8988T (cell line): ENCODE measurements at regions not wholly inside any gene's neighbourhood (a gene's known extent, or its start where the extent isn't known, plus 50 kb on each side); places are given as distances from the start of the nearest gene placed in this dataset.

Experiments
- DNase-seq: peaks from one replicate; pipeline ENCODE4 v3.0.0; 2011

DNA sequence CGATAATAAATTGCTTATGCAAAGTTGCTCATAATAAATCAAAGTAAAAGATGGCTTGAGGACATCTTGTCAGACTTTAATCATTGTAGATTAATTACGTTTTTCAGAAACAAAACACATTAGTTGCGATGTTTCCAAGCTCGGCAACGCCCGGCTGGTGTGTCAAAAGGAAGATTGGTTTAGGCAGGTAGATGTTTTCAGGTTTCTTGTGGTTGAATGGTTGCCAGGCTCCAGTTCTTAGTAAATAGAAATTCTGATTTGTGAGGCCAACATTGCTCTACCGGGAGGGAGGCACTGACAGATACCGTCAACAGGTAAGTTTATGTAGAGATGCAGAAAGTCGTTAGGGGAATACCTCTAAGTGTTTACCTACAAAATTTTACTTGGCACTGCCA is 280.3 kb downstream of the NPR3 start:
- no peak for DNase-seq

GRCh38 chr5:32996336-32996735 is 285.2 kb downstream of the NPR3 start:
- DNase-seq = no peak

DNA sequence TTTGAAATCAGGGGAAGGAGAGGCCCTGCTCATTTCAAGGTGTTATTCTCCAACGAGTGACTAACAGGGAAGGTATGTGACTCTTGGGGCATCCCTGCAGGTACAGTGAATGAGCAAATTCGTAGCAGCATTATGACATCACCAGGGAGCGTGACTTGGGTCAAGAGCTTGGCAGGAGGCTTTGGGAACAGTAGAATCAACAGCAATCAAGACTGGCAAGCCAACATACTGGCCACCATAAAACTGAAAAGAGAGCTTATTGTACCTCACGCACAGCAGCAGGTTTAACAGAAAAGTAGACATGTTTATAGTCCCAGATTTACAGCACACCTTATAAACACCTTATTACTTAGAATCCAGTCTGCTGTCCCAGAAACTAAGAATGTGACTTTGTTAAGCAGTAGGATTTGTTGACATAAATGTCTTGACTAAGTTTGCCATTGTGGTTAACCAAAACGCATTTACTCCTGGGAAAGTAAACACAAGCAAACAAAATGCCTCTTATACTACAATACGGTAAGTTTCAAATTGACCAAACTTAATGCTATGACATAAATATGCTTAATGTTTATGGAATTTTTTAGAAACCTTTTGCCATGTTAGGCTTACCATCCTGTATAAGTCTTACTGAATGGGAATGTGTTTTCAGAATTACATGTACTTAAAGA is 297.8 kb downstream of the NPR3 start:
- no peak for DNase-seq

GRCh38 chr5:33010846-33011245 is 299.7 kb downstream of the NPR3 start:
- no peak for DNase-seq

DNA sequence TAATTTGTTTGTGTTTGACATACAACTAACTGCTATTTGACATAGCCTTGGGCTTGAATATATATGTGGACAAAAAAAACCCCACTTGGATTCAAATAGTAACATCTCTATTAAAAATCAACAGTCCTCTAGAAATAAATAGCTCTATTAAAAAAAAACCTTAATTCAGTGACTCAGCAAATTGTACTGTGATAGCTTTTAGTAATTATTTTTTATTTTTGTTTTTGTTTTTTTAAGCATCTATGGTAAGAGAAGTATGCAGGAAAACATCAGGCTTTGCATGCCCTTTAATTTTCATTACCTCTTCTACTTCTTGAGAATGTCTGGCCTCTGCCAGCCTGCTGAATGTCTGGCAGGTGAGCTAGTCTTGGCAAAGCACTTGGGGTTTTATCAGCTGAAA is 300.7 kb downstream of the NPR3 start:
- no peak for DNase-seq

DNA sequence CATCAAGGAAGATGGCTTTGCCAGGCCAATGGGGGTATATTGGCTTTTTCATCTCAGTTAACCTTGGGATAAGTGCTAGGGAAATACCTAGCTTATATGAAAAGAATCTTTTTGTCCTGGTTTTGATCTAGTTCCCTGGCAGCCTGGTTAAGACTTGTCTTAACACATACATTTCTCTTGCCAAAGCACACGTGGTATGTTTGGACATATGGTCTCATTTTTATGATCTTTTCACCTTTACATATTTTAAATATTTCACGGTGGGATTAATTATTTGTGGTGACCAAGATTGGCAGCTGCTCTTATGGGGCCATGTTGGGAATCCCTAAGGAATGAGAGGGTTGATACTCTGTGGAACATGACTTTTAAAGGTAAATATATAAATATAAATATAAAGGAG is 312.5 kb downstream of the NPR3 start:
- DNase-seq = no peak

DNA sequence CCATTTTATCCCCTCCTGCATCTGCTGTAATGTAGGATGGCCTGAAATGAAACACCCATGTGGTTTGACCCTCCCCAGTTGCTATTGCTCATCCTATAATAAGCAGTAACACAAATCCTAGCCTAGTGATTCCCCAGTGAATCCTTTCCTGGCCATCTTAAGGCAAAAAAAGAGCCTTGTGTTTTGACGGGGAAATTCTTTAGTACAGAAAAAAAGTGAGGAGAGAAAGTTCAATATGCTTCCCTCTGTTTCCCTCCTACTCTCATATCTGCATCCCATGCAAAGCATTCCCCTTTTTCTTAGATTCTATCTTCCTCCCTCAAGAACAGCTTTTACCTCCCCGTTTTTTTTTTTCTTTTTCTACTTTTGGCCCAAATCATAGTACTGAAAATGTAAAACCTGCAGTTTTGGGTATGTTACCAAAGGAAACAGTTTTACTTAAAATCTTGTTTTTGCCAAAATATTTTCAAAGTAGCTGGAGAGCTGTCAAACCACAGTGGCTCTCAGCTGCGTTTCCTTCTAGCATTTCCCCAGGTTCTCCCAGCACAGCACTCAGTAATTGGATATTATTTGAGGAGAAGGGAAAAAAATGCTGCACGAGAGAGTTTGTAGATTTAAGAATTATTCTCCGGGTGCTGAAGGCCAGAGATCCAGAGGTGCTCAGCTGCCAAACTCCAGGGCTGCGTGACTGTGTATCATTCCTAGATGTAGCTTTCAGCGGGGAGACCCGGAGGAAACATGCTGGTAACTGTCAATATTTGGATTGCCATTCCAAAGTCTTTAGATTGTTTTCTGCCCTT is 321.4 kb downstream of the NPR3 start:
- DNase-seq = no peak

DNA sequence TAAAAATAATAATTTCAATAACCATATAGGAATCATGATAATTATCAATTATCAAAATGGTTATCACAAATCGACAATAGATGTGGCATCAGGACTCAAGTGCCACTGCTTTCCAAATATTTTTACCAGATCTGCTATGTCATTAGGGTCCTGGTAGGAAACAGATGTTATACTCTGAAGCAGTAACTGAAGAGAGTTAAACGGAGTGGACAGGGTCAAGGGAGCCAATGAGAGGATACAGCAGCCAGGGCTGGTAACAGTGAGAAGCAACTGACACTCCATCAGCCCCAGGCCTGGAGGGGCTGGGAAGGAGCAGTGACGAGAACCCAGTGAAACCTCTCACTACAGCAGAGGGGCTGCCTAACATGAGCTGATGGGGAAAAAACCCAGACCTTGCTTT is 322.4 kb downstream of the NPR3 start:
- DNase-seq = no peak

- DNase-seq = no peak
Observed at GRCh38 chr5:33034777-33035176, 323.7 kb downstream of the NPR3 start.

DNA sequence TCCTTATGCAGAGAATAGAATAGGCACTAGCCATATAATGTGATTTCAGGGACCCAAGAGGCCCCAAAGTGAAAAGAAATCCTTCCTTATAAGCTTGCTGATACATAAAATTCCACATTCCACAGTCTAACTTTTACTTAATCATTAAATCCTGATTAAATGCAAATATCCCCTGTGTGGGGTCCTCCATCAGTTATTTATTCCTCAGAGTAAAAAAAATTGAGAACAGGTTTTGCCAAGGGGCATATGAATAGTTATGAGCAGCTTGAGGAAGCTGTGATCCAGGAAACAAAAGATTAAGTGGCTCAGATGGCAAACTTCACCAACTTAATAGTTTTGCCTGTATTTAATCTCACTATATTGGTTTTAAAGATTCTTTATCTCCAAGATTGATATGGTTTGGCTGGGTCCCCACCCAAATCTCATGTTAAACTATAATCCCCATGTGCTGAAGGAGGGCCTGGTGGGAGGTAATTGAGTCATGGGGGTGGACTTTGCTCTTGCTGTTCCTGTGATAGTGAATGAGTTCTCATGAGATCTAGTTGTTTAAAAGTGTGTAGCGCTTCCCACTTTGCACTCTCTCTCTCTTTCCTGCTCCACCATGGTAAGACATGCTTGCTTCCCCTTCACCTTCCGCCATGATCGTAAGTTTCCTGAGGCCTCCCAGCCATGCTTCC is 324.9 kb downstream of the NPR3 start:
- no peak for DNase-seq

GRCh38 chr5:33037076-33037475 is 326.0 kb downstream of the NPR3 start:
- no peak for DNase-seq

GRCh38 chr5:33041586-33041985 is 330.5 kb downstream of the NPR3 start:
- DNase-seq = no peak

DNA sequence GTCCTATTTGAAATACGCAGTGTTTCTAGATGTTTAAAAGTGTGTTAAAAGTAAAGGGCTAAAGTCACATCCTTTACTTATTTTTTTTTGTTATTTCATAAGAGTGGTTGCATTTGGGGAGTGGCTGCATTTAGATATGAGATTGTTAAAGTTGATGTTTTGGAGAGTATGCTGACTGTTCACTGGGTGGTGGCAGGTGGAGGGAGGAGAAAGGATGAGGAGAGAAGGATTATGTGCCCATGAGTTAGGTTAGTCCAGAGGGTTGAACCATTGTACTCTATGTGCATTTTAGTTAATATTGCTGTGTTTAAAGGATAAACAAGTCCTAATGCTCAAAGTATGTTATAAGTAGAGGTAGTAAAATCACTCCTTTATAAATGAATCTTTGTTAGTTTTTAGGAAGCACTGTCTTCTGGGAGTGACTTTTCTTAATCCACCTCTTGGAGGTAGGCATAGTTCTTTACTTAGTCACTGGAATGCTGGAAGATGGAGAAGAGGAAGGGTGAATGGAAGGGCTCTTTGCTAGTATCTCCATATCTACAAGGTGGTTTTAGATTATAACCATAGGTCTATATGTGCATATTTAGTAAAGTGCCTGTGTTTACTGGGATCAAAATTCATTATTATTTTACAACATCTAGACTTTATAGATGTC is 332.3 kb downstream of the NPR3 start:
- DNase-seq = no peak

- DNase-seq = no peak
Observed at GRCh38 chr5:33046091-33046490, 335.0 kb downstream of the NPR3 start.

- DNase-seq = no peak
Observed at GRCh38 chr5:33048315-33048714, 337.2 kb downstream of the NPR3 start.

DNA sequence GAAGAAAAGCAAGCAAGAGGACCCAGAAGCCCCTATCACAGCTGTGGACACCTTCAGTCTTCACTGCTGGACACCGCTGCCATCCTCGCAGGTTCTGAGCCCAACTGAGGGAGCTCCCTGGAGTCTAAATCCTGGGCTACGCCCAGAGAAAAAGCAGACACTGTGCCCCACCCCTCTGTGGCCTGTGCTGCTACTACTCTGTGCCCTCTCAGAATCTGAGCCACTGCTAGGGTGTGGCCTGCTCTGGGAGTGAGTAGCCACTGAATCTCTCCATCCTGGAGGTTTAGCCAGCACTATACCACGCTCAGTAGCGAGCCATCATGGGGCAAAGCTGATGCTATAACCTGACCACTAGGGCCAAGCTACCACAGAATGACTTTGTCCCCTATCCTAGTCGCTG is 338.2 kb downstream of the NPR3 start:
- DNase-seq = no peak

DNA sequence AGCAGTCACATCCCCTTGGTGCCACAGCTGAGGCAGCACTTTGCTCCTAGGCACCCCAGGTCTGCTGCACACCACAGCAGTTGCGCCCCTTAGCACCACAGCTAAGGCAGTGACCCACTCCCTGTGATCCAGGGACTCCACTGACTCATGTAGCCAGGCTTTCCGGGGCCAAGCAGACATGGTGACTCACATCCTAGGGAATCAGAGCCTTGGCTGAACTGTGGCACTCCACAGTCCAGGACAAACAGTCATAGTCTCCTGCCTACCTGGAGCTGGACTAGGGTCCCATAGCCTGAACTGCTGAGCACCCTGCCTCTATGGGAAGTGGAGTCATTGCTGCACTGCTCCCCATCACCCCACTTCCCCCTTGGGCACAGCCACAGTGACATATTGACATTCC is 338.7 kb downstream of the NPR3 start:
- peak; percentile 53 for DNase-seq

DNA sequence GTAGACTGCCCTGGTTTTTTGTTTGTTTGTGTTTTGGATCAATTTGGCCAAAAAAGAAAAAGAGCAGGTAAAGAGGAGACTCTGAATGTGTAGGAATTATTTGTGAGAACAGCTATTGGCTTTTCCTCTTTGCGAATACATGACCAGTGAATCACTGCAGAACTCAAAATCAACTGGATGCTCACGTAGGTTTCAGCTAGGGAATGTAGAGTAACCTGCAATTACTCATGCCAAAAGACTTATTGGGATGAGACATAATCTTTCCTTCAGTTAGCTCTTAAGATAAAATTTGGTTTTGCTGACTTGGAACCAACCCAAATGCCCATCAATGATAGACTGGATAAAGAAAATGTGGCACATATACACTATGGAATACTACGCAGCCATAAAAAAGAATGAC is 348.0 kb downstream of the NPR3 start:
- no peak for DNase-seq

DNA sequence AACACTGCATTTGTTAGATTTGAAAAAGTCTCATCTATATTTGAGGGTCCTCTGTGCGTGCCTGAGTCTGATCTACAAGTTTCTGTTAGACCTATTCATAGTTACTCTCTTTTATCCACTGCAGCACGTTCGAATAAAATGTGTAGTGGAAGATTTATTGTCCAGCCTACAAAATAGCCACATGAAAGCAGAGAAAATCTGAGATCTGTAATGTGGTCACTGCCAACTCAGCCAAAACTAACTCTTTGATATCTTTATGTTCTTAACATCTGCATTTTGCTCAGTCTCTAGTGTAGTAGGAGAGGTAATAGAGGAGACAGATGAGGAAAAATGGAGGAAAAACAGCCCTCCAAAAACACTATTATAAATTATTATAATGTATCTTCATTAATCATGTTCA is 354.0 kb downstream of the NPR3 start:
- DNase-seq = no peak

- DNase-seq = no peak
Observed at GRCh38 chr5:33067291-33067690, 356.2 kb downstream of the NPR3 start.

- DNase-seq = no peak
Observed at GRCh38 chr5:33068786-33069185, 357.7 kb downstream of the NPR3 start.

GRCh38 chr5:33072296-33072695 is 361.2 kb downstream of the NPR3 start:
- DNase-seq = no peak

GRCh38 chr5:33072726-33073125 is 361.6 kb downstream of the NPR3 start:
- DNase-seq = no peak

GRCh38 chr5:33073881-33074327 is 362.8 kb downstream of the NPR3 start:
- DNase-seq = no peak
